GM21717 (cell line): ENCODE measurements at regions not wholly inside any gene's neighbourhood (a gene's known extent, or its start where the extent isn't known, plus 50 kb on each side); places are given as distances from the start of the nearest gene placed in this dataset.
A peak's percentile ranks its signal among the peaks of the same experiment; 100 is the strongest.
"Not testable (repeated sequence)": the region's sequence is repeated elsewhere in the genome, so short reads cannot be mapped to it uniquely, and the experiment has no call there.

ENCODE experiments used
- ATAC-seq: cut with Tn5 transposase; IDR thresholded peaks from one replicate; pipeline ENCODE4 v1.9.1; 2021; ENCODE audit warnings: mild to moderate bottlenecking, moderate library complexity; ENCODE audit not compliant: unreplicated experiment

- no peak for ATAC-seq
These were observed 836.5 kb upstream of the SEMA6D start for GRCh38 chr15:46880791-46881190.

- ATAC-seq = no peak
These were observed 824.6 kb upstream of the SEMA6D start for GRCh38 chr15:46892621-46893160.

GRCh38 chr15:46894644-46895043, 822.7 kb upstream of the SEMA6D start:
- ATAC-seq = no peak

GRCh38 chr15:46897266-46897665, 820.0 kb upstream of the SEMA6D start:
- ATAC-seq = no peak

GRCh38 chr15:46901001-46901400, 816.3 kb upstream of the SEMA6D start:
- ATAC-seq = no peak

- ATAC-seq = no peak
These were observed 799.5 kb upstream of the SEMA6D start for GRCh38 chr15:46917721-46918252.

- ATAC-seq = no peak
These were observed 798.7 kb upstream of the SEMA6D start for GRCh38 chr15:46918462-46919140.

GRCh38 chr15:46921891-46922290, 795.4 kb upstream of the SEMA6D start:
- no peak for ATAC-seq

GRCh38 chr15:46930426-46930825, 786.9 kb upstream of the SEMA6D start:
- no peak for ATAC-seq

- ATAC-seq = no peak
These were observed 784.0 kb upstream of the SEMA6D start for GRCh38 chr15:46933332-46933731.

- ATAC-seq = no peak
These were observed 782.5 kb upstream of the SEMA6D start for GRCh38 chr15:46934851-46935250.

GRCh38 chr15:46938169-46938568, 779.1 kb upstream of the SEMA6D start:
- ATAC-seq = no peak

- ATAC-seq = no peak
These were observed 776.1 kb upstream of the SEMA6D start for GRCh38 chr15:46941241-46941640.

- ATAC-seq = peak; percentile 67
These were observed 770.4 kb upstream of the SEMA6D start for GRCh38 chr15:46946953-46947352.

- ATAC-seq = no peak
These were observed 761.7 kb upstream of the SEMA6D start for GRCh38 chr15:46955576-46955975.

- no peak for ATAC-seq
These were observed 760.8 kb upstream of the SEMA6D start for GRCh38 chr15:46956456-46956855.

- no peak for ATAC-seq
These were observed 760.4 kb upstream of the SEMA6D start for GRCh38 chr15:46956881-46957280.

- no peak for ATAC-seq
These were observed 756.7 kb upstream of the SEMA6D start for GRCh38 chr15:46960581-46960980.

- ATAC-seq = no peak
These were observed 755.5 kb upstream of the SEMA6D start for GRCh38 chr15:46961795-46962194.

- ATAC-seq = not testable (repeated sequence)
These were observed 729.2 kb upstream of the SEMA6D start for GRCh38 chr15:46988055-46988454.

GRCh38 chr15:46996359-46996758, 720.9 kb upstream of the SEMA6D start:
- no peak for ATAC-seq

GRCh38 chr15:46997501-46997900, 719.8 kb upstream of the SEMA6D start:
- no peak for ATAC-seq

GRCh38 chr15:47003568-47003967, 713.7 kb upstream of the SEMA6D start:
- ATAC-seq = no peak
